Effector CD8-positive, alpha-beta T cell (primary cell): ENCODE measurements at regions not wholly inside any gene's neighbourhood (a gene's known extent, or its start where the extent isn't known, plus 50 kb on each side); places are given as distances from the start of the nearest gene placed in this dataset.

Source experiments
- DNase-seq: peaks from one replicate; lab custom pipeline; 2025; lab: John Stamatoyannopoulos, UW

DNA sequence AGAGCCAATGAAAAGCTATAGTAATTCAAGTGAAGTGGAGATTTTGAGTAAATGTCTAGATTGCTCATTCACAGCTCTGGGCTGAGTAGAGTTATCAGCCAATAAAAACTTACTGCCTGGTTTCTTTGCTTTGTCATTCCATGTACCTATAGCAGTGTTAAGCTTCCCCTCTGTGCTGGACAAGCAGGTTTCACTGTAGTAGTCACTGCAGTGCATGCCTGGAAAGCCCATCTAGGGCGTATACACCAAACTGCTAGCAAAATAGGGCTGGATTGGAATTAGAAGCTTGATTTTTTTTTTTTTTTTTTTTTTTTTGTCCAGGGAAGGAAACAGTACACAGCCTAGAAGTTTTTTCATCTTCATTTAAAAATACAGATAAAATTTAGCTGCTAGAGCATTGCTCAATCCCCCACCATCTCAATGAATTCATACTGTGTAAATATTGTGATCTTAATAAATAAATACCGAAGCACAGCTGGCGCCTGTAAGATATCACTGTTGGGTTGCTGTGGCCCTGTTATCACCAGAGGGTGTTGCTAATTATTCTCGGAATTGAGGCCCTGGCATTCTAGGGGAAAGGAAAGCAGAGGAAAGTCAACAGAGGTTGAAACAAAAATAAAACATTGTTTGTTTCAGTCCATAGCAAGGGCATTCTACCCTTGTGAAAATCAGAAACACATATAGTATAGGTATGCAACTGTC lies 968.5 kb upstream of the GJE1 start:
- DNase-seq, result no peak

DNA sequence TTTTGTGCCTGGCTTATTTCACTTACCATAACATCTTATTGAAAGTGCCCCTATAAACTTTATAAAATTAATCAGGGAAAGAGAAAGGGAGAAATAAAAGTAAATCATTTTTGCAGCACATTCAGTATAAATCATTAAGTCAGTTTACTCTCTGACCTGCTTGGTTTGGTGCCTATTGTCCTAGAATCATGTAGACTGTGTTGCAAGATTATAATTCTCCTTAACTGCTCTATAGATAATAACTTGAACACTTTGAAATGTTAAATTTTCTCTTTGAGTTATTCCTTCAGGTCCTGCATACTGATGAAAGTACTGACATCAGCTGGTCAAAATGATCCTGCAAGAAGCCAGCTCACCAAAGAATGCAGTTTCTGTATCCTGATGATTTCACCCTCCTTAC lies 969.6 kb upstream of the GJE1 start:
- no peak for DNase-seq

DNA sequence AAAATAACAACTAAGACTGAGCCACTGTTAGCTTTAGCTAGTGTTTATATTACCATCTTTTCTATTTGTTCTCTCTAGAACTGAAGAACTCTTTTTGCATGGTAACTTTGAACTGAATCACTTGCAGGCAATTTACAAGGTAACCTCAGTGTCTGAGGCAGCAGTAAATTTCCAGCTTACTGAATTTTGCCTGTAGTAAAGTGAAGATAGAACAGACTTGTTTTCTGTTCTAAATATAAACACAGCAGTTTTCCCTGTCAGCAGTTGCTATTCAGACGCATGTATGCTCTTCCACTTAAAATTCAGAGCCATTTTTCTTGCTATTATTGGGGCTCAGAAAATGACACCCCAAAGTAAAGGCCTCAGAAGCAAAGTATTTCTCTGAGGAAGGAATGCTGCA lies 974.0 kb upstream of the GJE1 start:
- DNase-seq, result no peak

- DNase-seq, result no peak
These were observed 979.2 kb upstream of the GJE1 start for GRCh38 chr6:141153563-141153962.

DNA sequence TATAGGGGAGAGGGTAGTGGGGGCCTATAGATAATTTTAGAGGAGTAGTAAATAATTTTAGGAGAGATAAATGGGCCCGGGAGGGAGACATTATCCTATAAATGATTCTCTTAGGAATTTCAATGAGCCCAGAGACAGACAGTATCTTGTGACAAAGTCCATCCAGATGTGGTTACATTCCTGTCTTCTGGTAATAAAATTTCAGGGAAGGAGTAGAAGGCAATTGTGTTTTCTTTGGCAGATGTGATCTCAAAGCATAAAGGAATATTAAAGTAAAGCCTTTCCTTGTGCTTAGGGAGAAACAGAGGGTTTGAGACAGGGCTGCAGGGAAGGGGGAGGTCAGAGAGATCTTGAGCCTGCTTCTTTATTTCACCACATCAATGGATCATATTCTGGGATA lies 979.8 kb upstream of the GJE1 start:
- DNase-seq, result no peak

GRCh38 chr6:141151710-141152417 lies 980.9 kb upstream of the GJE1 start:
- DNase-seq, result no peak

GRCh38 chr6:141141870-141142269 lies 990.9 kb upstream of the GJE1 start:
- no peak for DNase-seq

- DNase-seq, result no peak
These were observed 991.8 kb upstream of the GJE1 start for GRCh38 chr6:141140905-141141304.

DNA sequence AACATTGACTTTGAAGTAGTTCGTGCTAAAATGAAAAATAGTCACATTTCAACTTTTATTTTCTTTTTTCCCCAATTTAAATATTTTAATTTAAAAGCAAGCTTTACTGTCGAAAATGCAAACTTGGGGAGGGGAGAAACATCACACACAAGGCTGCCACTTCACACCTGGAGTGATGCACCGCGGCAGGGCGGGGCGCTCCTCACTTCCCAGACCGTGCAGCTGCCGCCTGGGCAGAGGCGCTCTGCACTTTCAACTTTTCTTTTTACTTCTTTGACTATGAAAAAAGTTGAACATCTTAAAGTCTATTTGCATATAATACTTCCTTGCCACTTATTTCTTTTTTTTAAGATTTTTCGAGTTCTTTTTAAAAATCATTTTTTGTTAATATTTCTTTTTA lies 993.3 kb upstream of the GJE1 start:
- no peak for DNase-seq

GRCh38 chr6:141134723-141135122 lies 998.0 kb upstream of the GJE1 start:
- DNase-seq, result no peak

- DNase-seq, result no peak
These were observed 998.9 kb upstream of the GJE1 start for GRCh38 chr6:141133836-141134235.

GRCh38 chr6:141133346-141133745 lies 999.4 kb upstream of the GJE1 start:
- DNase-seq, result no peak

GRCh38 chr6:141131616-141132015 lies 1001.1 kb upstream of the GJE1 start:
- DNase-seq, result no peak

DNA sequence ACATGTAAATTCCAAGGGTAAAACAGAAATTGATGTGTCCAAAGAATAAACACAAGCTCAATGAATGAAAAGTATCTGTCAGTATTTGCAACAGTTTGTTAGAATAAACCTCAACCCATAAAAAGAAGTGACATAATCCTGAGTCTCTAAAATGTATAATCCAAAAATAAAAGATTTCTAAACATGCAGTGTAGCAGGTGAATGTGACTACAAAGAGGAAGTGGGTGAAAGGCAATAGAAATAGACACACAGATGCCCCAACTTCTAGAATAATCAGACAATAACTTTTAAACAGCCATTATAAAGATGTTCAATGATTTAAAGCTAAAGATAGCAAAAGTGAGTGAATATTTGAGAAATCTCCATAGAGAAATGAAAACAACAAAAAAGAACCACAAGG lies 1009.2 kb upstream of the GJE1 start:
- no peak for DNase-seq

DNA sequence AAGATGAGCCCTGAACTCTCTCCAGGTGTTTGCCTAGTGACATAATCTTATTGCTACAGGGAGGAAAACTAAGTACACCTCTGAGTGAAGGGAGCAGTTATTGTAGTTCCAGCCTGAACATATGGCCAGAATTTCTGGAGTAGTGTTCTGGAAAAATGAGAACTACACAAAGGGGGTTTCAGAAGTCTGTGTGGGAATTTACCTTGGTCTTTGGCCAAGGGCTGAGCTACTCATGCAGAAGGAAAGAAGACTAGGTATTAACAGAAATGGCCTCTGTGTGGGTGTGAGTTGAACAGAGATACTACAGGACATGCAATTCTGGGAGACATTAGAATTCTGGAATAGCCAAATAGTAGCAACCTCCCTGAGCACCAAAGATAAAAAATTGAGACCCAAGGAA lies 1009.7 kb upstream of the GJE1 start:
- no peak for DNase-seq

DNA sequence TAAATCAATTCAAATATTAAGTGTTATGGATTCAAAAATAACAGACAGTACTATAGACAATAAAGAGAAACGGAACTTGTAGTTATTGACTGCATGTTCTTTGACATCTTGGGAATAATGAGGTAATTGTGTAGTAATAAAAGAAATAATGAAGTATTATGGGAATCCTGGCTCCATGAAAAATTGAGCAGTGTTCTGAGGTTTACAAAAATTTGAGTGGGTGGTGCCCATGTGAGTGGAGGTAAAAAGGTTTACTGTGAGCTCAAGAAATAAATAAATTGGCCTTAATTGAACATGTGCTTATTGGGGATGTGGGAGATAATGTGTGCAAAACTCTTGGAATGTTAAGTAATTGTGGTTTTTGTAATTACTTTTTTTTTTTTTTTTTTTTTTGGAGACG lies 1013.7 kb upstream of the GJE1 start:
- DNase-seq, result no peak

- DNase-seq, result no peak
These were observed 1014.9 kb upstream of the GJE1 start for GRCh38 chr6:141117874-141118273.

GRCh38 chr6:141110481-141110880 lies 1022.2 kb upstream of the GJE1 start:
- DNase-seq, result no peak

GRCh38 chr6:141107591-141108160 lies 1025.0 kb upstream of the GJE1 start:
- no peak for DNase-seq

- no peak for DNase-seq
These were observed 1027.2 kb upstream of the GJE1 start for GRCh38 chr6:141105481-141105880.

GRCh38 chr6:141103246-141103645 lies 1029.5 kb upstream of the GJE1 start:
- no peak for DNase-seq

GRCh38 chr6:141097471-141097870 lies 1035.3 kb upstream of the GJE1 start:
- no peak for DNase-seq

GRCh38 chr6:141095308-141095707 lies 1037.4 kb upstream of the GJE1 start:
- no peak for DNase-seq
